Neural crest cell (in vitro differentiated cells): ENCODE measurements at regions not wholly inside any gene's neighbourhood (a gene's known extent, or its start where the extent isn't known, plus 50 kb on each side); places are given as distances from the start of the nearest gene placed in this dataset.
A peak's percentile ranks its signal among the peaks of the same experiment; 100 is the strongest.
"Not testable (repeated sequence)": the region's sequence is repeated elsewhere in the genome, so short reads cannot be mapped to it uniquely, and the experiment has no call there.

ENCODE experiments used
- DNase-seq: peaks from one replicate; pipeline ENCODE4 v3.0.0; 2021; ENCODE audit warnings: low read depth, mixed read lengths, low spot score
- H3K27ac Mint-ChIP-seq: one replicate; pipeline ENCODE4 v1.8.0; 2021; ENCODE audit warnings: mild to moderate bottlenecking, mixed read lengths; ENCODE audit not compliant: unreplicated experiment
- H3K27me3 Mint-ChIP-seq: 2 replicates; pipeline ENCODE4 v1.8.0; 2021; ENCODE audit warnings: low read depth, mild to moderate bottlenecking, mixed read lengths
- H3K36me3 Mint-ChIP-seq: 2 replicates; pipeline ENCODE4 v1.8.0; 2021; ENCODE audit warnings: low read depth, mild to moderate bottlenecking, mixed read lengths
- H3K4me1 Mint-ChIP-seq: 2 replicates; pipeline ENCODE4 v1.8.0; 2021; ENCODE audit warnings: mixed read lengths
- H3K4me3 Mint-ChIP-seq: one replicate; pipeline ENCODE4 v1.8.0; 2021; ENCODE audit warnings: mild to moderate bottlenecking, mixed read lengths
- H3K9me3 Mint-ChIP-seq: 2 replicates; pipeline ENCODE4 v1.8.0; 2021; ENCODE audit warnings: mixed read lengths
- TF ChIP-seq, protein P1 (sequence below): fragments of 200-600 bp; sonication (generic); conservative IDR thresholded peaks from 2 replicates; pipeline ENCODE4 v1.5.0; 2021; ENCODE audit warnings: antibody characterized with exemption, mild to moderate bottlenecking

GRCh38 chr6:170142559-170142958, 148.3 kb downstream of the DLL1 start:
- DNase-seq = no peak
- Mint-ChIP-seq H3K4me3 (no peak overlapping the region), H3K4me1 (no peaks in the 10 kb centered on the region)

GRCh38 chr6:170141061-170141460, 149.8 kb downstream of the DLL1 start:
- H3K9me3 Mint-ChIP-seq = peaks cover 11% of the 10 kb centered on the region
- not testable (repeated sequence) for DNase-seq

More at GRCh38 chr6:170142559-170142958, 148.3 kb downstream of the DLL1 start:
- Mint-ChIP-seq H3K27ac (no peak overlapping the region), H3K27me3 (peaks cover 10% of the 10 kb centered on the region), H3K9me3 (peaks cover 11% of the 10 kb centered on the region), H3K36me3 (no peaks in the 10 kb centered on the region)
- TF ChIP-seq, protein P1, sequence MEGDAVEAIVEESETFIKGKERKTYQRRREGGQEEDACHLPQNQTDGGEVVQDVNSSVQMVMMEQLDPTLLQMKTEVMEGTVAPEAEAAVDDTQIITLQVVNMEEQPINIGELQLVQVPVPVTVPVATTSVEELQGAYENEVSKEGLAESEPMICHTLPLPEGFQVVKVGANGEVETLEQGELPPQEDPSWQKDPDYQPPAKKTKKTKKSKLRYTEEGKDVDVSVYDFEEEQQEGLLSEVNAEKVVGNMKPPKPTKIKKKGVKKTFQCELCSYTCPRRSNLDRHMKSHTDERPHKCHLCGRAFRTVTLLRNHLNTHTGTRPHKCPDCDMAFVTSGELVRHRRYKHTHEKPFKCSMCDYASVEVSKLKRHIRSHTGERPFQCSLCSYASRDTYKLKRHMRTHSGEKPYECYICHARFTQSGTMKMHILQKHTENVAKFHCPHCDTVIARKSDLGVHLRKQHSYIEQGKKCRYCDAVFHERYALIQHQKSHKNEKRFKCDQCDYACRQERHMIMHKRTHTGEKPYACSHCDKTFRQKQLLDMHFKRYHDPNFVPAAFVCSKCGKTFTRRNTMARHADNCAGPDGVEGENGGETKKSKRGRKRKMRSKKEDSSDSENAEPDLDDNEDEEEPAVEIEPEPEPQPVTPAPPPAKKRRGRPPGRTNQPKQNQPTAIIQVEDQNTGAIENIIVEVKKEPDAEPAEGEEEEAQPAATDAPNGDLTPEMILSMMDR = no peak

DNA sequence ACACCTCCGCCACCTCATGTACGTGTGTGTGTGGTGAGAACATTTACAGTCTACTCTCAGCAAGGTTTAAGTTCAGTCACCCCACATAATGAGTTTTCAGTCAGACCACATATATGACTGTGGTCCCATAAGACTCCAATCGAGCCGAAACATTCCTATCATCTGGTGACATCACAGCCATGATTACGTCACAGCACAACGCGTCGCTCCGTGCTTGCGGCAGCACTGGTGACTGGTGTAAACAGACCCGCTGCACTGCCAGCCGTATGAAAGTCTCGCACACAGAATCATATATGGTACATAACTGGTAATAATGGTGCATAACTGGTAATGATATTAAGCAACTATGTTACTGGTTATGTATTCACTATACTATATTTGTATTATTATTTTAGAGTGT, 150.7 kb downstream of the DLL1 start:
- Mint-ChIP-seq H3K9me3 (peaks cover 11% of the 10 kb centered on the region), H3K27me3 (peaks cover 6% of the 10 kb centered on the region), H3K4me1 (no peaks in the 10 kb centered on the region), H3K27ac (no peak overlapping the region), H3K4me3 (no peak overlapping the region), H3K36me3 (no peaks in the 10 kb centered on the region)
- no peak for DNase-seq
- TF ChIP-seq, protein P1 = no peak

More at GRCh38 chr6:170141061-170141460, 149.8 kb downstream of the DLL1 start:
- not testable (repeated sequence) for H3K4me3 Mint-ChIP-seq, H3K27ac Mint-ChIP-seq, H3K36me3 Mint-ChIP-seq, H3K4me1 Mint-ChIP-seq, H3K27me3 Mint-ChIP-seq

GRCh38 chr6:170139531-170139930, 151.3 kb downstream of the DLL1 start:
- Mint-ChIP-seq H3K4me3 (no peak overlapping the region), H3K4me1 (no peaks in the 10 kb centered on the region)

GRCh38 chr6:170139046-170139445, 151.8 kb downstream of the DLL1 start:
- not testable (repeated sequence) for H3K4me3 Mint-ChIP-seq, H3K36me3 Mint-ChIP-seq, H3K4me1 Mint-ChIP-seq, H3K9me3 Mint-ChIP-seq, H3K27me3 Mint-ChIP-seq, H3K27ac Mint-ChIP-seq, DNase-seq

More at GRCh38 chr6:170139531-170139930, 151.3 kb downstream of the DLL1 start:
- Mint-ChIP-seq H3K27me3 (peaks cover 1% of the 10 kb centered on the region), H3K27ac (no peak overlapping the region), H3K36me3 (no peaks in the 10 kb centered on the region), H3K9me3 (peaks cover 6% of the 10 kb centered on the region)
- DNase-seq = no peak
- TF ChIP-seq, protein P1 = no peak

- H3K36me3 Mint-ChIP-seq = no peaks in the 10 kb centered on the region
- TF ChIP-seq, protein P1 = no peak
- peak overlapping the region; percentile 93 for H3K27ac Mint-ChIP-seq
- H3K4me3 Mint-ChIP-seq = no peak overlapping the region
- H3K9me3 Mint-ChIP-seq = peaks cover 4% of the 10 kb centered on the region
- H3K27me3 Mint-ChIP-seq = no peaks in the 10 kb centered on the region
- DNase-seq = no peak
- H3K4me1 Mint-ChIP-seq = peaks cover 6% of the 10 kb centered on the region
Measured at GRCh38 chr6:170137911-170138910, 152.7 kb downstream of the DLL1 start.
